ENCODE measurements at regions not wholly inside any gene's neighbourhood (a gene's known extent, or its start where the extent isn't known, plus 50 kb on each side); places are given as distances from the start of the nearest gene placed in this dataset.

- TF ChIP-seq, protein P1, sequence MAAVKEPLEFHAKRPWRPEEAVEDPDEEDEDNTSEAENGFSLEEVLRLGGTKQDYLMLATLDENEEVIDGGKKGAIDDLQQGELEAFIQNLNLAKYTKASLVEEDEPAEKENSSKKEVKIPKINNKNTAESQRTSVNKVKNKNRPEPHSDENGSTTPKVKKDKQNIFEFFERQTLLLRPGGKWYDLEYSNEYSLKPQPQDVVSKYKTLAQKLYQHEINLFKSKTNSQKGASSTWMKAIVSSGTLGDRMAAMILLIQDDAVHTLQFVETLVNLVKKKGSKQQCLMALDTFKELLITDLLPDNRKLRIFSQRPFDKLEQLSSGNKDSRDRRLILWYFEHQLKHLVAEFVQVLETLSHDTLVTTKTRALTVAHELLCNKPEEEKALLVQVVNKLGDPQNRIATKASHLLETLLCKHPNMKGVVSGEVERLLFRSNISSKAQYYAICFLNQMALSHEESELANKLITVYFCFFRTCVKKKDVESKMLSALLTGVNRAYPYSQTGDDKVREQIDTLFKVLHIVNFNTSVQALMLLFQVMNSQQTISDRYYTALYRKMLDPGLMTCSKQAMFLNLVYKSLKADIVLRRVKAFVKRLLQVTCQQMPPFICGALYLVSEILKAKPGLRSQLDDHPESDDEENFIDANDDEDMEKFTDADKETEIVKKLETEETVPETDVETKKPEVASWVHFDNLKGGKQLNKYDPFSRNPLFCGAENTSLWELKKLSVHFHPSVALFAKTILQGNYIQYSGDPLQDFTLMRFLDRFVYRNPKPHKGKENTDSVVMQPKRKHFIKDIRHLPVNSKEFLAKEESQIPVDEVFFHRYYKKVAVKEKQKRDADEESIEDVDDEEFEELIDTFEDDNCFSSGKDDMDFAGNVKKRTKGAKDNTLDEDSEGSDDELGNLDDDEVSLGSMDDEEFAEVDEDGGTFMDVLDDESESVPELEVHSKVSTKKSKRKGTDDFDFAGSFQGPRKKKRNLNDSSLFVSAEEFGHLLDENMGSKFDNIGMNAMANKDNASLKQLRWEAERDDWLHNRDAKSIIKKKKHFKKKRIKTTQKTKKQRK (IDR thresholded peaks at IDR 0.05; ENCODE audit: low read length) = no peak
- TF ChIP-seq ATF2 (CRISPR knock-in tag; IDR thresholded peaks at IDR 0.05) = no peak
- TF ChIP-seq PHF5A (CRISPR knock-in tag; IDR thresholded peaks at IDR 0.05; ENCODE audit: low read depth, unreplicated experiment) = no peak
- TF ChIP-seq POLR2A (IDR thresholded peaks at IDR 0.05; ENCODE audit: insufficient read depth in 1 of 2, low read depth in 2 of 2, low read length in 2 of 2) = no peak
- TF ChIP-seq, protein P2, sequence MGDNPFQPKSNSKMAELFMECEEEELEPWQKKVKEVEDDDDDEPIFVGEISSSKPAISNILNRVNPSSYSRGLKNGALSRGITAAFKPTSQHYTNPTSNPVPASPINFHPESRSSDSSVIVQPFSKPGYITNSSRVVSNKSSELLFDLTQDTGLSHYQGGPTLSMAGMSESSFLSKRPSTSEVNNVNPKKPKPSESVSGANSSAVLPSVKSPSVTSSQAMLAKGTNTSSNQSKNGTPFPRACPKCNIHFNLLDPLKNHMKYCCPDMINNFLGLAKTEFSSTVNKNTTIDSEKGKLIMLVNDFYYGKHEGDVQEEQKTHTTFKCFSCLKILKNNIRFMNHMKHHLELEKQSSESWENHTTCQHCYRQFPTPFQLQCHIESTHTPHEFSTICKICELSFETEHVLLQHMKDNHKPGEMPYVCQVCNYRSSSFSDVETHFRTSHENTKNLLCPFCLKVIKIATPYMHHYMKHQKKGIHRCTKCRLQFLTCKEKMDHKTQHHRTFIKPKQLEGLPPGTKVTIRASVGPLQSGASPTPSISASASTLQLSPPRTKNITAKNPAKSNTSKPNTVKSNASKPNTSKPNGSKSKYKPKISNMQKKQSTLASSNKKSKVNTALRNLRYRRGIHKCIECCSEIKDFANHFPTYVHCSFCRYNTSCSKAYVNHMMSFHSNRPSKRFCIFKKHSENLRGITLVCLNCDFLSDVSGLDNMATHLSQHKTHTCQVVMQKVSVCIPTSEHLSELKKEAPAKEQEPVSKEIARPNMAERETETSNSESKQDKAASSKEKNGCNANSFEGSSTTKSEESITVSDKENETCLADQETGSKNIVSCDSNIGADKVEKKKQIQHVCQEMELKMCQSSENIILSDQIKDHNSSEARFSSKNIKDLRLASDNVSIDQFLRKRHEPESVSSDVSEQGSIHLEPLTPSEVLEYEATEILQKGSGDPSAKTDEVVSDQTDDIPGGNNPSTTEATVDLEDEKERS (CRISPR knock-in tag; IDR thresholded peaks at IDR 0.05) = no peak
Measured at GRCh38 chr6:120473804-120474203, 860.5 kb downstream of the TBC1D32 start.
